ENCODE measurements at regions not wholly inside any gene's neighbourhood (a gene's known extent, or its start where the extent isn't known, plus 50 kb on each side); places are given as distances from the start of the nearest gene placed in this dataset.

DNA sequence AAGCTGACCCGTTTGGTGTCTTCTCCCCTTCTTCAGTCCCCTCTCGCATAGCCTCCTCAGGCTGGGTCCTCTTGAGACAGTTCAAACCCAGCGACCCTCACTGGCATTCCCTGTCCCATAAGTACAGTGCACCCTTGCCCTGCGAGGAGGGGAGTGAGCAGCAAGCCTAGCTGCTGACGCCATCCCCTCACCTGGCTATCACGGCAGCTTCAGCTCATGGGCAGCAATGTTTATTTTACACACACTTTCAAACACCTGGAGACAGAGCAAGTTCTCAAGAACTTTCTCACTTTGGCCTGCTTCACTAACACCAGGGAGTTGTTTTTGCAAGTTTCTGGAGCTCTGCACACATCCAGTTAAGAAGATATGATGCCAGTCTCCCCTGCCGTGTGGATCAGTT, 189.6 kb upstream of the E2F8 start:
- TF ChIP-seq, protein P1, sequence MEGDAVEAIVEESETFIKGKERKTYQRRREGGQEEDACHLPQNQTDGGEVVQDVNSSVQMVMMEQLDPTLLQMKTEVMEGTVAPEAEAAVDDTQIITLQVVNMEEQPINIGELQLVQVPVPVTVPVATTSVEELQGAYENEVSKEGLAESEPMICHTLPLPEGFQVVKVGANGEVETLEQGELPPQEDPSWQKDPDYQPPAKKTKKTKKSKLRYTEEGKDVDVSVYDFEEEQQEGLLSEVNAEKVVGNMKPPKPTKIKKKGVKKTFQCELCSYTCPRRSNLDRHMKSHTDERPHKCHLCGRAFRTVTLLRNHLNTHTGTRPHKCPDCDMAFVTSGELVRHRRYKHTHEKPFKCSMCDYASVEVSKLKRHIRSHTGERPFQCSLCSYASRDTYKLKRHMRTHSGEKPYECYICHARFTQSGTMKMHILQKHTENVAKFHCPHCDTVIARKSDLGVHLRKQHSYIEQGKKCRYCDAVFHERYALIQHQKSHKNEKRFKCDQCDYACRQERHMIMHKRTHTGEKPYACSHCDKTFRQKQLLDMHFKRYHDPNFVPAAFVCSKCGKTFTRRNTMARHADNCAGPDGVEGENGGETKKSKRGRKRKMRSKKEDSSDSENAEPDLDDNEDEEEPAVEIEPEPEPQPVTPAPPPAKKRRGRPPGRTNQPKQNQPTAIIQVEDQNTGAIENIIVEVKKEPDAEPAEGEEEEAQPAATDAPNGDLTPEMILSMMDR (IDR thresholded peaks at IDR 0.05; ENCODE audit: low read depth, low read length) = no peak
- TF ChIP-seq EZH2phosphoT487 (IDR thresholded peaks at IDR 0.05; ENCODE audit: low read depth) = no peak
